SK-N-MC (cell line): ENCODE measurements at regions not wholly inside any gene's neighbourhood (a gene's known extent, or its start where the extent isn't known, plus 50 kb on each side); places are given as distances from the start of the nearest gene placed in this dataset.

ENCODE experiments used
- EZH2 ChIP-seq: fragments of 200-600 bp; sonication (generic); IDR thresholded peaks from one replicate; pipeline ENCODE4 v1.6.1; 2017; ENCODE audit warnings: antibody characterized with exemption
- FOXP2 ChIP-seq: optimal IDR thresholded peaks from 2 replicates; pipeline ENCODE3; 2011; ENCODE audit warnings: mild to moderate bottlenecking, moderate library complexity; ENCODE audit not compliant: insufficient read depth; ENCODE audit errors: extremely low read length, control extremely low read depth
- POLR2AphosphoS5 ChIP-seq: IDR thresholded peaks from 2 replicates; pipeline ENCODE4 v1.6.1; 2012; ENCODE audit warnings: mild to moderate bottlenecking, low read depth, low read length, borderline replicate concordance

- no peak for TF ChIP-seq EZH2
- no peak for TF ChIP-seq POLR2AphosphoS5
- TF ChIP-seq FOXP2: no peak
Measured at GRCh38 chr3:5774337-5774736, 586.8 kb downstream of the EDEM1 start.
